PC-9 (cell line): ENCODE measurements at regions not wholly inside any gene's neighbourhood (a gene's known extent, or its start where the extent isn't known, plus 50 kb on each side); places are given as distances from the start of the nearest gene placed in this dataset.
"Not testable (repeated sequence)": the region's sequence is repeated elsewhere in the genome, so short reads cannot be mapped to it uniquely, and the experiment has no call there.

Experiments used
- EZH2 ChIP-seq: fragments of 200-600 bp; sonication (generic); IDR thresholded peaks from 2 replicates; pipeline ENCODE4 v1.8.0; 2017; ENCODE audit warnings: antibody characterized with exemption, low read depth
- TF ChIP-seq, protein P1 (sequence below): fragments of 200-600 bp; sonication (generic); conservative IDR thresholded peaks from 2 replicates; pipeline ENCODE4 v1.6.1; 2017; ENCODE audit warnings: mixed run types, antibody characterized with exemption, mild to moderate bottlenecking, moderate library complexity

DNA sequence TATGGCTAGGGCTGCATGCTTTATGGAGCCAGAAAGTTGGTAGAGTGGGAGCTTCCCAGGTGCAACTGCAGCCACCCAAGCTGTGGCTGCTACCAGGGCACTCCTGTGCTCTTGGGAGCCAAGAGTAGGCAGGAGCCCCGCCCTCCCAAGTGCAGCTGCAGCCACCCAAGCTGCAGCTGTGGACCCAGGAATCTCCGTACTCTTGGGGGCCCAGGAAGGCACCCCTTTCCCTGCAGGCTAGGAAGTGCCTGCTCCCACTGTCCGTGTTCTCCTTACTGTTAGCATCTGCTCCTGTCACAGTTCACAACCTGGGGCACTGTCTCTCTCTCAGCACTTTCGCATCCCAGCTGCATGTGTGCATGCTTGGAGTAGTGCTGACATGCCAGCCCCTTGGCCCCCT is 1718.4 kb downstream of the SPATA31A7 start:
- TF ChIP-seq EZH2 = not testable (repeated sequence)
- TF ChIP-seq, protein P1, sequence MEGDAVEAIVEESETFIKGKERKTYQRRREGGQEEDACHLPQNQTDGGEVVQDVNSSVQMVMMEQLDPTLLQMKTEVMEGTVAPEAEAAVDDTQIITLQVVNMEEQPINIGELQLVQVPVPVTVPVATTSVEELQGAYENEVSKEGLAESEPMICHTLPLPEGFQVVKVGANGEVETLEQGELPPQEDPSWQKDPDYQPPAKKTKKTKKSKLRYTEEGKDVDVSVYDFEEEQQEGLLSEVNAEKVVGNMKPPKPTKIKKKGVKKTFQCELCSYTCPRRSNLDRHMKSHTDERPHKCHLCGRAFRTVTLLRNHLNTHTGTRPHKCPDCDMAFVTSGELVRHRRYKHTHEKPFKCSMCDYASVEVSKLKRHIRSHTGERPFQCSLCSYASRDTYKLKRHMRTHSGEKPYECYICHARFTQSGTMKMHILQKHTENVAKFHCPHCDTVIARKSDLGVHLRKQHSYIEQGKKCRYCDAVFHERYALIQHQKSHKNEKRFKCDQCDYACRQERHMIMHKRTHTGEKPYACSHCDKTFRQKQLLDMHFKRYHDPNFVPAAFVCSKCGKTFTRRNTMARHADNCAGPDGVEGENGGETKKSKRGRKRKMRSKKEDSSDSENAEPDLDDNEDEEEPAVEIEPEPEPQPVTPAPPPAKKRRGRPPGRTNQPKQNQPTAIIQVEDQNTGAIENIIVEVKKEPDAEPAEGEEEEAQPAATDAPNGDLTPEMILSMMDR = not testable (repeated sequence)
